ENCODE measurements at regions not wholly inside any gene's neighbourhood (a gene's known extent, or its start where the extent isn't known, plus 50 kb on each side); places are given as distances from the start of the nearest gene placed in this dataset.

- no peak for DNase-seq
Measured at GRCh38 chr6:87935196-87935595, 112.4 kb upstream of the SPACA1 start.

- DNase-seq, result no peak
Measured at GRCh38 chr6:87932361-87932760, 115.3 kb upstream of the SPACA1 start.

- peak; percentile 73 for DNase-seq
Measured at GRCh38 chr6:87929843-87930288, 117.8 kb upstream of the SPACA1 start.

DNA sequence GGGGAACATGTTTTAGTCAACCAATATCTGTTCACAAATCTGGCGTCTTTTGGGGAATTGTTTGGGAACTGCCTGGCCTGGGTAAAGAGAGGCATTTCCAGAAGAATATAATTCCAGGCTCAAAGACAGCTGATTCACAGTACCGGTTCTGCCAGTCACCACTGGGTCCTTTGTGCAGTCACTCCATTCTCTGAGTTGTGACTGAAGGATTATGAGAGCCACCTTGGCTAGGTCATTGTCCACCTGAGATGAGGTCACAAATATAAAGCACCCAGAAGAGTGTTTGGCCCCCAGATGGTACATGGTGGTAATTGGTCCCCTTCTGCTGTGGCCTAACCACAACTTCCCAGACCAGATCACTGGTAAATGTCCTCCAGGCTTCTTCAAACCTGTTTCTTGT is 121.0 kb upstream of the SPACA1 start:
- no peak for DNase-seq

GRCh38 chr6:87926072-87926471 is 121.6 kb upstream of the SPACA1 start:
- no peak for DNase-seq

DNA sequence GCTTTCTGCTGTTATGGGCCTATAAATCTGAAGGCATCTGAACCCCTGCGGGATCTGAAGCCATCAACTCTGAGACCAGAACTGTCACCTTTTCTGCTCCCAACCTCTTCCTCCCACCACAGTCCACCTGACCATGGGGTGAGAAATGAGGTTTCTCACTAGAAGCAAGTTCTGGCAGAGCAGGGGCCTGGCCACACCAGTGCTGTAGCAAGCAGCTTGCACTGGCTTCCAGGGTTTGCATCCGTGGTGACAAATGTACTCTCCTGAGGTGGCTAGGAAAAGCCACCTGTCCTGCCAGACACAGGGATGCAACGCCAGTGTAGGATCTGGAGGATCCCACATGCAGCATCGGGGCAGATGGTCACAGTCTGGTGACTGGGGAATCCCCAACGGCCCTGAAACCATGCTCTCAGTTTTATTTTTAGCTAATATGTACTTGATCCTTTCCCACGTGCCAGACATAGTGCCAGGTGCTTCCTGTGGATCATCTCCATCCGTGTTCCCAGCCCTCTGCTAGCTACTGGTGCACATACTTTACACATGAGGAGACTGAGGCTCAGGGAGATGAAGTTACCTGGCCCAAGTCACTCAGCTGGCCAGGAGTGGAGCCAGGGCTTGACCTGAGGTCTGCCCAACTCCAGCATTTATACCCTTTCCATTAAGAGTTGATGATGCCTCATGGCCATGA is 122.1 kb upstream of the SPACA1 start:
- DNase-seq, result peak; percentile 66

GRCh38 chr6:87923389-87924050 is 124.1 kb upstream of the SPACA1 start:
- no peak for DNase-seq

GRCh38 chr6:87922947-87923330 is 124.7 kb upstream of the SPACA1 start:
- DNase-seq, result peak; percentile 56

- DNase-seq, result peak; percentile 21
Measured at GRCh38 chr6:87922196-87922946, 125.3 kb upstream of the SPACA1 start.

DNA sequence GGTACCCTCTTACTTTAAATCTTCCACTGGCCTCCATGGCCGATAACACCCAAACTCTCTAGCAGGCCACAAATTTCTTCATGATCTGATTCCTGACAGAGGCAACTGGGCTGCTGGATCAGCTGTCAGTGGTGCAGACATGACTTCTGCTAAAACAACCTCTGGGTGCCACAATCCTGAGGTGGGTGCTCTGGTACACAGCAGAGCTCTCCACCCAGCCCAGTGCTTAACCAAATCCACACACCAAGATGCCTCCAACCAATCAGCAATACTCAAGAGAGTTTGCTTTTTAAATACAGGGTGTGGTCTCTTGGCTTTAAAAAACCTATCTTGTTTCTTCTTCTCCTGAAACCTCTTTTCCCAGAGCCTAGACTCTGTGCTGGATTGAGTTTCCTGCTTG is 126.6 kb upstream of the SPACA1 start:
- no peak for DNase-seq

DNA sequence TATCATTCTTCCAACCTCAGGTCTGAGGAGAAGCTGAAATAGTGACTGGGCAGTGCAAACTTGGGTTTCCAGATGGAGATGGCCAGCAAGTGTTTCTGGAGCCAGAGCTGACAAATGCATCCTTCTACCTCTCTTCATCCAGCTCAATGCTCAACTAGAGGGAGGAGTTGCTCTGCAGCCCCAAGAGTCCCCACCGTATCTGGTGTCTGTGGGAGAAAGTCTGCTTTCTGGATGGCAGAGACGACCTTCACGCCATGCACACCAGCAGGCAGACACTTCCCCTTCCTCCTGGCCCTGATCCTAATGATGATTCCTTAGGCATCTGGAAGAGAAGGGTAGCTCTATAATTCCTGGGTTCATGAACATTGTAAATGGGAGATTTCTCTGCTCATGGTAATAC is 127.4 kb upstream of the SPACA1 start:
- DNase-seq, result no peak

- no peak for DNase-seq
Measured at GRCh38 chr6:87919416-87919815, 128.2 kb upstream of the SPACA1 start.

- no peak for DNase-seq
Measured at GRCh38 chr6:87919001-87919400, 128.6 kb upstream of the SPACA1 start.

GRCh38 chr6:87918461-87918941 is 129.1 kb upstream of the SPACA1 start:
- no peak for DNase-seq

DNA sequence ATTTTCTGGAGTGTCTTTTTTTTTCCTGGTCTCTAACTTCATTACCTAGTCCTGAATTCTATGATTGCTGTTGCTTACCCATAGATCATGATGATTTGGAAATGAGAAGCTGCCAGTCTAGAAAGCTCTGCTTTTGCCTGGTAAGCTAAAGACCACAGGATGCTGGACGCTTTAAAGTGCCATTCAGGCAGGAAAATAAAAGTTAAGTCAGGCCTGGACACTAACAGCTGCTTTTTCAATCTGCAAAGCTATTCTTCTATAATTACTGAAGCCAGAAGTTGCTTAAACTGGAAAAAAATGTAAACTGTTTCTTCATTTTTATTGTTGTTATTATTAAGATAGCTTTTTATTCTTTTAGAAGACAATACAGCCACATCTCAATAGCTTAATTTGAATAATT is 129.8 kb upstream of the SPACA1 start:
- DNase-seq, result no peak

DNA sequence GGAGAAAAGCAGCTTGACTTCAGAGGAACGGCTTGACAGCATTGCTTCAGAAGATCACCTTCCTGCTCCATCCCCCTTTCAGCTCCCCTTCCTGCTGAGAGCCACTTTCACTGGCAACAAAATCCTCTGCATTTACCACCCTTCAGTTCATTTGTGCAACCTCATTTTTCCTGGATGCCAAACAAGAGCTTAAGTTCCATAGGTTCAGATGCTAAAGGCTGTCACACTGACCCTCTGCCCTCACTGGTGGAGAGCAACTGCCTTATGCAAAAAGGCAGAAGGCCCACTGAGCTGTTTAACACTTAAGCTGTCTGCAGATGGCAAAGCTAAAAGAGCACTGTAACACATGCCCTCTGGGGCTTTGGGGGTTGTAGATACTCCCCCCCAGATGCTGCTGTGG is 131.2 kb upstream of the SPACA1 start:
- DNase-seq, result no peak

- DNase-seq, result no peak
Measured at GRCh38 chr6:87914637-87915395, 132.8 kb upstream of the SPACA1 start.

GRCh38 chr6:87913974-87914373 is 133.7 kb upstream of the SPACA1 start:
- no peak for DNase-seq

DNA sequence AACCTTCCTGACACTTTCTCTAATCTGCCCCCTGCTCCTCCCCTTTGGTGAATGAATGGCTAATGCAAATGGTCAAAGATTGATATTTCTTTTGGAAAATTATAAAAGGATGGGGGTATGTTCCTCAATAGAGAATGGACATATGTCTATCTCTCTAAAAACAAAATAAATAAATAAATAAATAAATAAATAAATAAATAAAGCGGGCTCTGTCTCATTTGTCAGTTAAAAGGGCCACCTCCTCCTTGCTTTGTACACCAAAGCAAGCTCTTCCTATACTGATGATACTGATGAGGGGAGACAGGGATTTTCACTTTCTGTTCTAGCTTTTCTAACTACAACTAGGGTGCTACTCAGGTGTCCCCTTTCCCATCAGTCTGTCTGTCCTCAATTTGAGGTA is 135.5 kb upstream of the SPACA1 start:
- no peak for DNase-seq

DNA sequence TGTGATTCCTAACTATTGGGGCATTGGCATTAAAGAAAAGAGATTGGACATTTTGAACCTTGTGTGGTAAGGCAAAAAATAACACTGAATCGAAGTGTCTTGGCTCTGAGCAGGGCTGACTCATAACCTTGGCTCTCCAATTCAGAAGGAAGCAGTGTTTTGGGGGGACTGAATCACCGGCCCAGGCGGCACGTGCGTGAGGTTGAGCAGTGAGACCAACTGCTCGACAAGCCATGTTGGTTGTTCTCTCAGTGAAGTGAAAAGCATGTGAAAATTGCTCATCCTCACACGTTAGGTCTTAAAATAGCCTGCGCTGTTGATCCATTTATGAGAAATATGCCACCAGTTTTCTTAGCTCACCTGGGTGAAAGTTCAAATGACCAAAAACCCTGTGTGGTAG is 137.8 kb upstream of the SPACA1 start:
- no peak for DNase-seq

DNA sequence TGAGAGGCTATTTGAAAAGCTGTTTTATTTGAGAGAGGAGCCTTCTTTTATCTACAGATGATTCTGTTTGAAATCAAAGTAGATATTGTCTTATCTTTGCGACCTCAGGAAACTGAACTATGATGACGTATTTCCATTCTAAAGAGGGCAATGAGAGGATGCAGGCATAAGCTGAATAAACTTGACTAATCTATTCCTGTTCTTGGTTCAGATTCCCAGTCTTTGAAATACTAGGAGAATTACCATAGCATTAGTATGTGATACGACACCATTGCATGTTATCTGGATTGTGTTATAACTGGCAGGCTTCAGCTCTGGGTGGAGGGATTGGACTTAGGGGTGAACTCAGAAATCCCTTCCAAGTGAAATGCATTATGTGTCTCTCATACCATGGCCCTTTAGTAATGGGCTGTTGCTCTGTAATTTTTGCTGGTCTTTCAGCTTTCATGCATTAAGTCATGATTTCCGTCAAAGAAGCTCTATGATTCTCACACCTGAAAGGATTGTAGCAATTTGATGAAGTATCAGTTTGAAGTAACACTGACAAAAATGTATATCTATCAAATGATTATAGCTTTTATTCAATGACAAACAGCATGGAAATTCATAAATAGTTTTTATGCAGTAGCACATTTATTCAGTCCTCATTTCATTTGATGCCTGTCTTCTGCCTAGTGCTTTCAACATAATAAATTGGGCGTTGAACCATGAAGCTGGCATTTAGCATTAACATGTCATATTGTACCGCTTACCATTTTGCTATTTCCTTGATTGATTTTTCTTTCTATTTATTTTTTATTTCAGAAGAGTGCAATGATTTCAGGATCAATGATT is 138.4 kb upstream of the SPACA1 start:
- DNase-seq, result no peak

GRCh38 chr6:87907521-87907920 is 140.1 kb upstream of the SPACA1 start:
- DNase-seq, result no peak
